ENCODE measurements at regions not wholly inside any gene's neighbourhood (a gene's known extent, or its start where the extent isn't known, plus 50 kb on each side); places are given as distances from the start of the nearest gene placed in this dataset.
"Not testable (repeated sequence)": the region's sequence is repeated elsewhere in the genome, so short reads cannot be mapped to it uniquely, and the experiment has no call there.

GRCh38 chr7:45267262-45267661, 109.7 kb downstream of the RAMP3 start:
- no peak for DNase-seq (ENCODE audit: low spot score)

- DNase-seq (ENCODE audit: low spot score): no peak
Observed at GRCh38 chr7:45268013-45268412, 110.4 kb downstream of the RAMP3 start.

GRCh38 chr7:45269192-45269591, 111.6 kb downstream of the RAMP3 start:
- no peak for DNase-seq (ENCODE audit: low spot score)

- no peak for DNase-seq (ENCODE audit: low spot score)
Observed at GRCh38 chr7:45278763-45279398, 121.3 kb downstream of the RAMP3 start.

GRCh38 chr7:45289611-45290010, 132.0 kb downstream of the RAMP3 start:
- DNase-seq (ENCODE audit: low spot score): not testable (repeated sequence)

- DNase-seq (ENCODE audit: low spot score): no peak
Observed at GRCh38 chr7:45290880-45291279, 133.3 kb downstream of the RAMP3 start.

GRCh38 chr7:45292481-45292880, 134.9 kb downstream of the RAMP3 start:
- DNase-seq (ENCODE audit: low spot score): no peak

GRCh38 chr7:45293295-45293942, 135.8 kb downstream of the RAMP3 start:
- DNase-seq (ENCODE audit: low spot score): no peak

GRCh38 chr7:45294559-45294958, 137.0 kb downstream of the RAMP3 start:
- DNase-seq (ENCODE audit: low spot score): no peak

- no peak for DNase-seq (ENCODE audit: low spot score)
Observed at GRCh38 chr7:45295222-45295621, 137.6 kb downstream of the RAMP3 start.

- no peak for DNase-seq (ENCODE audit: low spot score)
Observed at GRCh38 chr7:45296748-45297147, 139.2 kb downstream of the RAMP3 start.

- no peak for DNase-seq (ENCODE audit: low spot score)
Observed at GRCh38 chr7:45306752-45307305, 149.2 kb downstream of the RAMP3 start.

GRCh38 chr7:45311597-45311996, 154.0 kb downstream of the RAMP3 start:
- DNase-seq (ENCODE audit: low spot score): no peak

GRCh38 chr7:45315512-45315911, 157.9 kb downstream of the RAMP3 start:
- DNase-seq (ENCODE audit: low spot score): not testable (repeated sequence)

GRCh38 chr7:45324683-45325237, 167.2 kb downstream of the RAMP3 start:
- DNase-seq (ENCODE audit: low spot score): no peak

- no peak for DNase-seq (ENCODE audit: low spot score)
Observed at GRCh38 chr7:45325378-45325777, 167.8 kb downstream of the RAMP3 start.

GRCh38 chr7:45328403-45328981, 170.9 kb downstream of the RAMP3 start:
- no peak for DNase-seq (ENCODE audit: low spot score)

GRCh38 chr7:45331563-45331962, 174.0 kb downstream of the RAMP3 start:
- DNase-seq (ENCODE audit: low spot score): no peak

GRCh38 chr7:45335024-45335423, 177.4 kb downstream of the RAMP3 start:
- not testable (repeated sequence) for DNase-seq (ENCODE audit: low spot score)

- DNase-seq (ENCODE audit: low spot score): no peak
Observed at GRCh38 chr7:45342236-45342635, 184.6 kb downstream of the RAMP3 start.

GRCh38 chr7:45343746-45344145, 186.2 kb downstream of the RAMP3 start:
- no peak for DNase-seq (ENCODE audit: low spot score)

GRCh38 chr7:45347804-45348203, 190.2 kb downstream of the RAMP3 start:
- no peak for DNase-seq (ENCODE audit: low spot score)

- no peak for DNase-seq (ENCODE audit: low spot score)
Observed at GRCh38 chr7:45349090-45349489, 191.5 kb downstream of the RAMP3 start.

All from HuH-7 (cell line).